Hepatocyte (in vitro differentiated cells): ENCODE measurements at regions not wholly inside any gene's neighbourhood (a gene's known extent, or its start where the extent isn't known, plus 50 kb on each side); places are given as distances from the start of the nearest gene placed in this dataset.

Experiments used
- DNase-seq: peaks from one replicate; pipeline ENCODE4 v3.0.0-alpha.2; 2016; ENCODE audit warnings: low spot score
- H2AFZ ChIP-seq: fragments of 200-600 bp; sonication (generic); 2 replicates; pipeline ENCODE4 v1.6.0; 2016; ENCODE audit warnings: antibody characterized with exemption, mild to moderate bottlenecking
- H3K27ac ChIP-seq: fragments of 200-600 bp; sonication (generic); 2 replicates; pipeline ENCODE4 v1.5.1; 2016; ENCODE audit warnings: mild to moderate bottlenecking
- H3K27me3 ChIP-seq: fragments of 200-600 bp; sonication (generic); 2 replicates; pipeline ENCODE4 v1.6.1; 2016
- H3K36me3 ChIP-seq: fragments of 200-600 bp; sonication (generic); replicated peaks from 2 replicates; pipeline ENCODE4 v1.5.1; 2016; ENCODE audit warnings: low read depth; ENCODE audit not compliant: insufficient read depth
- H3K4me1 ChIP-seq: fragments of 200-600 bp; sonication (generic); 2 replicates; pipeline ENCODE4 v1.5.1; 2016; ENCODE audit warnings: mild to moderate bottlenecking, moderate library complexity; ENCODE audit not compliant: insufficient read depth
- H3K4me2 ChIP-seq: fragments of 200-600 bp; sonication (generic); 2 replicates; pipeline ENCODE4 v1.6.0; 2016
- H3K4me3 ChIP-seq: fragments of 200-600 bp; sonication (generic); 2 replicates; pipeline ENCODE4 v1.5.1; 2016; ENCODE audit warnings: mild to moderate bottlenecking
- H3K79me2 ChIP-seq: fragments of 200-600 bp; sonication (generic); 2 replicates; pipeline ENCODE4 v1.6.0; 2017; ENCODE audit warnings: mild to moderate bottlenecking
- H3K9me2 ChIP-seq: fragments of 200-600 bp; sonication (generic); replicated peaks from 2 replicates; pipeline ENCODE4 v1.6.0; 2017; ENCODE audit warnings: mild to moderate bottlenecking; ENCODE audit not compliant: insufficient read depth
- H3K9me3 ChIP-seq: fragments of 200-600 bp; sonication (generic); 2 replicates; pipeline ENCODE4 v1.5.1; 2016; ENCODE audit warnings: low read depth, mild to moderate bottlenecking
- H4K20me1 ChIP-seq: fragments of 200-600 bp; sonication (generic); 2 replicates; pipeline ENCODE4 v1.6.0; 2016; ENCODE audit warnings: mild to moderate bottlenecking; ENCODE audit not compliant: insufficient read depth, poor library complexity, severe bottlenecking
- EZH2 ChIP-seq: fragments of 200-600 bp; sonication (generic); IDR thresholded peaks from 2 replicates; pipeline ENCODE4 v1.6.1; 2016; ENCODE audit warnings: antibody characterized with exemption, mild to moderate bottlenecking, borderline replicate concordance
- EZH2phosphoT487 ChIP-seq: fragments of 200-600 bp; sonication (generic); IDR thresholded peaks from one replicate; pipeline ENCODE4 v1.6.1; 2018; ENCODE audit warnings: antibody characterized with exemption, mild to moderate bottlenecking, low read depth, moderate library complexity; ENCODE audit not compliant: unreplicated experiment, severe bottlenecking
- WGBS: methylation state at CpG from one replicate; pipeline ENCODE4 v1.1.6; 2016; ENCODE audit warnings: low lambda C conversion rate; ENCODE audit errors: missing lambda C conversion rate; 5-methylcytosine and 5-hydroxymethylcytosine counted together
- TF ChIP-seq, protein P1 (sequence below): fragments of 200-600 bp; sonication (generic); IDR thresholded peaks from 2 replicates; pipeline ENCODE4 v1.5.1; 2016; ENCODE audit warnings: antibody characterized with exemption, mild to moderate bottlenecking; ENCODE audit not compliant: poor library complexity

DNA sequence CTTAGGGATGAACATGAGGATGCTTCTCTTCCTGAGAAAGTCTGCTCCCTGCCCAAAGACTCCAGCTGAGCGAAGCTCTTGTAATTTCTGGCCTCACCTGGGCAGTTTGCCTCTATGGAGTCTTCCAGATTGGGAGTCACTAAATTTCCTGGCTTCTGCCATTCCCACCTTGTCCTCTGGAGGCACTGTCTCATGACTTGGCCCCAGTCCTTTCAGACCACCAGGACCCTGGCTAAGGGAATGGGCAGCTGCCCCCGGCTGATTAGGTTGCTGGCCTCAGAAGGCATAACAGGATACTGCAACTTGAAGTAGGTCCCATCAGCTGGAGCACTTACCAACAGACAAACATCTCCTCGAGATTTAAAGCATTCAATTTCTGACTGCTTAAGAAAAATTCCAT is 128.1 kb upstream of the SPON1 start:
- TF ChIP-seq EZH2phosphoT487 (no peak), EZH2 (no peak)
- TF ChIP-seq, protein P1, sequence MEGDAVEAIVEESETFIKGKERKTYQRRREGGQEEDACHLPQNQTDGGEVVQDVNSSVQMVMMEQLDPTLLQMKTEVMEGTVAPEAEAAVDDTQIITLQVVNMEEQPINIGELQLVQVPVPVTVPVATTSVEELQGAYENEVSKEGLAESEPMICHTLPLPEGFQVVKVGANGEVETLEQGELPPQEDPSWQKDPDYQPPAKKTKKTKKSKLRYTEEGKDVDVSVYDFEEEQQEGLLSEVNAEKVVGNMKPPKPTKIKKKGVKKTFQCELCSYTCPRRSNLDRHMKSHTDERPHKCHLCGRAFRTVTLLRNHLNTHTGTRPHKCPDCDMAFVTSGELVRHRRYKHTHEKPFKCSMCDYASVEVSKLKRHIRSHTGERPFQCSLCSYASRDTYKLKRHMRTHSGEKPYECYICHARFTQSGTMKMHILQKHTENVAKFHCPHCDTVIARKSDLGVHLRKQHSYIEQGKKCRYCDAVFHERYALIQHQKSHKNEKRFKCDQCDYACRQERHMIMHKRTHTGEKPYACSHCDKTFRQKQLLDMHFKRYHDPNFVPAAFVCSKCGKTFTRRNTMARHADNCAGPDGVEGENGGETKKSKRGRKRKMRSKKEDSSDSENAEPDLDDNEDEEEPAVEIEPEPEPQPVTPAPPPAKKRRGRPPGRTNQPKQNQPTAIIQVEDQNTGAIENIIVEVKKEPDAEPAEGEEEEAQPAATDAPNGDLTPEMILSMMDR, result no peak

DNA sequence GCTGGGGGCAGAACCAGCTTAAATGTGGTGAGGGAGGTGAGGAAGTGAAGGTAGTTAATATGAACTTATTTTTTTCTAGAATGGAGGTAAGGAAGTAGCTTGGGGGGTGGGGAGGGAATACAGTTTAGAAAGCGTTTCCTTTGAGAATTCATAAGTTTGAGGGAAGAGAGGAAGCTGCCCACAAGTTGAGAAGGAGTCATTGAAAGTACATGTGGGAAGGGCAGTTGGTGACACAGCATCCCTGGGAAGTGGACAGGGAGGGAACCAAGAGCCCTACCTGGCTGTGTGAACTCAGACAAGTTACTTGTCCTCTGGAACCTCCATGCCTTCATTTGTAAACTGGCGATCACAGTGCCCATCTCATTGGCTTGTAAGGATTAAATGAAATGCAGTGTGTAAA is 125.9 kb upstream of the SPON1 start:
- Histone ChIP-seq H4K20me1 (no peaks in the 10 kb centered on the region), H3K4me2 (no peak overlapping the region), H3K4me1 (no peaks in the 10 kb centered on the region), H3K27me3 (no peaks in the 10 kb centered on the region), H3K36me3 (no peaks in the 10 kb centered on the region), H2AFZ (no peak overlapping the region), H3K9me2 (no peaks in the 10 kb centered on the region), H3K79me2 (no peaks in the 10 kb centered on the region), H3K9me3 (no peaks in the 10 kb centered on the region), H3K27ac (no peak overlapping the region), H3K4me3 (no peak overlapping the region)
- DNase-seq, result no peak
- TF ChIP-seq, protein P1, result no peak
- TF ChIP-seq EZH2phosphoT487, result no peak
- TF ChIP-seq EZH2, result no peak
- WGBS, result 86% methylated on average over 2 of the region's 2 CpGs

More for the DNA sequence above, 128.1 kb upstream of the SPON1 start:
- Histone ChIP-seq H3K36me3 (no peaks in the 10 kb centered on the region), H3K4me3 (no peak overlapping the region), H3K27me3 (no peaks in the 10 kb centered on the region), H3K9me3 (no peaks in the 10 kb centered on the region), H3K79me2 (no peaks in the 10 kb centered on the region), H3K4me2 (no peak overlapping the region), H4K20me1 (no peaks in the 10 kb centered on the region), H3K9me2 (no peaks in the 10 kb centered on the region), H3K4me1 (no peaks in the 10 kb centered on the region), H3K27ac (no peak overlapping the region), H2AFZ (no peak overlapping the region)
- no peak for DNase-seq
- WGBS, result 59% methylated on average over 3 of the region's 3 CpGs

DNA sequence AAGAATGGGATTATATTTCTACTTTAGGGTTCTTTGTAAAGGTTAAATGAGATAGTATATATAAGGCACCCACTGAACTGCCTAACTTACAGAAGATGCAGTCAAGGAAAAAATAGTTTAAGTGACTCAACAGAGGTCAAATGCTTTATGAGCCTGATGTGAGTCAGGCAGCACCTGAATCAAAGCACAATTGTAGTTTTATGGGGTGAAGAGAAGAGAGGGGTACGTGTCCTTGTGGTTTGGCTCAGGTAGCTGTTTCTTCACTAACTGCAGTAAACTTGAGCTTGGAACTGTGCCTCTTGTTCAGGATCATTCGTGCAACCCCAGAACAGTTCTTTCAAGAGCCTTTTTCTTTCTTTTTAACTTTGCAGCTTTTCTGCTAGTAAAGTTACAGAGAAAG is 125.2 kb upstream of the SPON1 start:
- TF ChIP-seq, protein P1, result no peak
- TF ChIP-seq EZH2phosphoT487 (no peak), EZH2 (no peak)
- no peak overlapping the region for H3K4me3 ChIP-seq
- WGBS, result 70% methylated on average over 2 of the region's 2 CpGs

DNA sequence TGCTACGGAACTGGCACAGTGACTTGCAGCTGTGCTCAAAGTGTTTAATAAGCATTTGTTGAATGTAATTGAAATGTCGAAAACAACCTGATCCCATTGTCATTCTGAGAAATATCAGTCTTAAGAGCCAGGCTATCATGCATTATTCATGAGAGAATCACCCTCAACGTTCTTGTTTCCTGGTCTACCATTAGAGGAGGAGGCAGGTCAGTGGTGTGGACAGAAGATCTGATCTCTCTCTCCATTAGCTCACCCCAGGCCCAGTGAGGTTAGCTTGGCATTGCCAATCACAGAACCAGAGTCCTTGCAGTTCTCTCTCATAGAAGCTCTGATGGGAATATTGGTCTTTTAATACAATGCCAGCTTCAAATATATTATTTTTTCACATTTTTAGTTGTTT is 121.1 kb upstream of the SPON1 start:
- Histone ChIP-seq H3K27me3 (no peaks in the 10 kb centered on the region), H3K4me3 (no peak overlapping the region), H3K9me3 (no peaks in the 10 kb centered on the region), H3K36me3 (no peaks in the 10 kb centered on the region), H2AFZ (no peak overlapping the region), H3K79me2 (no peaks in the 10 kb centered on the region), H3K4me1 (no peaks in the 10 kb centered on the region), H4K20me1 (no peaks in the 10 kb centered on the region), H3K9me2 (no peaks in the 10 kb centered on the region), H3K4me2 (no peak overlapping the region), H3K27ac (no peak overlapping the region)
- TF ChIP-seq, protein P1, result no peak
- TF ChIP-seq EZH2phosphoT487 (no peak), EZH2 (no peak)
- DNase-seq, result no peak
- 73% methylated on average over 3 of the region's 3 CpGs for WGBS

More for the DNA sequence above, 125.2 kb upstream of the SPON1 start:
- no peaks in the 10 kb centered on the region for H3K79me2 ChIP-seq
- no peaks in the 10 kb centered on the region for H4K20me1 ChIP-seq
- H3K9me2 ChIP-seq, result no peaks in the 10 kb centered on the region
- H3K9me3 ChIP-seq, result no peaks in the 10 kb centered on the region
- H3K36me3 ChIP-seq, result no peaks in the 10 kb centered on the region
- H3K27me3 ChIP-seq, result no peaks in the 10 kb centered on the region
- no peak for DNase-seq
- H3K27ac ChIP-seq, result no peak overlapping the region
- H3K4me2 ChIP-seq, result no peak overlapping the region
- no peak overlapping the region for H2AFZ ChIP-seq
- no peaks in the 10 kb centered on the region for H3K4me1 ChIP-seq
